ENCODE measurements at regions not wholly inside any gene's neighbourhood (a gene's known extent, or its start where the extent isn't known, plus 50 kb on each side); places are given as distances from the start of the nearest gene placed in this dataset.

DNA sequence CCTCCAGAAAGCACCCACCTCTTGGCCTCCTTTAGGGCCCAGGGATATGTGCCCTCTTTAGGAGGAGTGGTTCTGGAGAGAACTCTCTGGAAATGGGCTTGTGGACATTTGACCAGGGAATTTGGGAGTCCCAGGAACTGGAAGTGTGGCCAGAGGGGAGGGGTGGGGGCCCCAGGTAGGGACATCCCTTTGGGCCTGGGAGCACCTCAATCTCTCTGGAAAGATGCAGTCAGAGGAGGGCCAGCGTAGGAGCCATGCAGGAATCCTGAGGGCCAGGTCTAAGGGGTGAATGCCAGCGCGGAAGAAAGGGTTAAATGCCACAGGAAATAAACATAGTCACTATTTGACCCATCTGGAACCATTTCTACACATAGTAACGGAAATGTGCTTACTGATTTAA lies 50.3 kb upstream of the ITGA11 start:
- TF ChIP-seq YY1 (IDR thresholded peaks at IDR 0.05; ENCODE audit: insufficient read depth, insufficient read length) (no peak), SUZ12 (IDR thresholded peaks at IDR 0.05; ENCODE audit: extremely low read depth, insufficient read depth, insufficient read length) (no peak), ZNF274 (IDR thresholded peaks at IDR 0.05; ENCODE audit: low read depth, low read length) (no peak)
- no peak overlapping the region for H3K4me3 ChIP-seq (ENCODE audit: insufficient read length, low read depth)
- H3K9me3 ChIP-seq (ENCODE audit: insufficient read depth, low read length) = 0 out of 2 replicates have a peak, but pooled peaks cover 7% of the 10 kb centered on the region

DNA sequence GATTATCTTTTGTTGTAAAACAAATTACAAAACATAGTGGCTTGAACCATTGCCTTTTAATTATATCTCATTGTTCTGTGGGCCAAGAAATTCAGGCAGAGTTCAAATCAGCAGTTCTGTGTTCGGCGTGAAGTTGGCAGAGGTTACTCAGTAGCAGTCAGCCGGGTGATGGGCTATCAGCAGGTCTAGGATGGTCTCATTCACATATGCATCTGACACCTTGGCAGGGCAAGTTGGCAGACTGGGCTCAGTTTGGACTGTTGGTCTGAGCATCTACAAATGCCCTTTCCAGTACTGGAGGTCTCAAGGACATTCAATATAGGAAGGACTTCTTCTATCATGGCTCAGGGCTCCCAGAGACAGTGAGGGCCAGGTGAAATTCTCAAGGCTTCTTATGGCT lies 51.2 kb upstream of the ITGA11 start:
- peaks cover 3% of the 10 kb centered on the region for H3K27me3 ChIP-seq (ENCODE audit: insufficient read depth, insufficient read length)
- no peaks in the 10 kb centered on the region for H3K36me3 ChIP-seq (ENCODE audit: insufficient read depth, insufficient read length, low read length)
- no peak overlapping the region for H3K9ac ChIP-seq (ENCODE audit: insufficient read length, low read depth)
- no peak for DNase-seq (ENCODE audit: low read depth, low spot score)
- TF ChIP-seq ZNF274 (IDR thresholded peaks at IDR 0.05; ENCODE audit: low read depth, low read length) = no peak
- no peak for TF ChIP-seq SUZ12 (IDR thresholded peaks at IDR 0.05; ENCODE audit: extremely low read depth, insufficient read depth, insufficient read length)
- H3K9me3 ChIP-seq (ENCODE audit: insufficient read depth, low read length) = peaks cover 7% of the 10 kb centered on the region; the same call in 1 of the 2 replicates
- H3K4me3 ChIP-seq (ENCODE audit: insufficient read length, low read depth) = no peak overlapping the region
- H3K4me1 ChIP-seq (ENCODE audit: insufficient read depth, insufficient read length) = no peaks in the 10 kb centered on the region

More for the DNA sequence above, 50.3 kb upstream of the ITGA11 start:
- no peak for DNase-seq (ENCODE audit: low read depth, low spot score)
- H3K27me3 ChIP-seq (ENCODE audit: insufficient read depth, insufficient read length) = peaks cover 3% of the 10 kb centered on the region
- H3K4me1 ChIP-seq (ENCODE audit: insufficient read depth, insufficient read length) = no peaks in the 10 kb centered on the region
- H3K36me3 ChIP-seq (ENCODE audit: insufficient read depth, insufficient read length, low read length) = no peaks in the 10 kb centered on the region
- H3K9ac ChIP-seq (ENCODE audit: insufficient read length, low read depth) = no peak overlapping the region

DNA sequence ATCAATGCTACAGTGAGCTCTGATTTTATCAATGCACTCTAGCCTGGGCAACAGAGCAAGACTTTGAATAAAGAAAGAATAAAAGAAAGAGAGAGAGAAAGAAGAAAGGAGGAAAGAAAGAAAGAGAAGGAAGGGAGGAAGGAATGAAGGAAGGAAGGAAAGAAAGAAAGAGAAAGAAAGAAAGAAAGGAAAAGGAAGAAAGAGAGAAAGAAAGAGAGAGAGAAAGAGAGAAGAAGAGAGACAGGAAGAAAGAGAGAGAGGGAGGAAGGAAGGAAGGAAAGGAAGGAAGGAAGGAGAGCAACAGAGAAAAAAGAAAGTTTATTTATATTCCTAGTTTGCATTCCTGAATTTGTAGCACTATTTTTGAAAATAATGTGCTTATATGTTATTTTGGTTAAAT lies 52.3 kb upstream of the ITGA11 start:
- Histone ChIP-seq H3K36me3 (ENCODE audit: insufficient read depth, insufficient read length, low read length) (no peaks in the 10 kb centered on the region), H3K9me3 (ENCODE audit: insufficient read depth, low read length) (peaks cover 7% of the 10 kb centered on the region; the same call in 1 of the 2 replicates), H3K4me3 (ENCODE audit: insufficient read length, low read depth) (no peak overlapping the region), H3K27me3 (ENCODE audit: insufficient read depth, insufficient read length) (no peaks in the 10 kb centered on the region), H3K9ac (ENCODE audit: insufficient read length, low read depth) (no peak overlapping the region), H3K4me1 (ENCODE audit: insufficient read depth, insufficient read length) (no peaks in the 10 kb centered on the region)
- no peak for TF ChIP-seq ZNF274 (IDR thresholded peaks at IDR 0.05; ENCODE audit: low read depth, low read length)
- no peak for TF ChIP-seq YY1 (IDR thresholded peaks at IDR 0.05; ENCODE audit: insufficient read depth, insufficient read length)
- no peak for TF ChIP-seq SUZ12 (IDR thresholded peaks at IDR 0.05; ENCODE audit: extremely low read depth, insufficient read depth, insufficient read length)
- no peak for DNase-seq (ENCODE audit: low read depth, low spot score)

GRCh38 chr15:68484696-68485400 lies 52.9 kb upstream of the ITGA11 start:
- Histone ChIP-seq H3K27me3 (ENCODE audit: insufficient read depth, insufficient read length) (no peaks in the 10 kb centered on the region), H3K4me1 (ENCODE audit: insufficient read depth, insufficient read length) (no peaks in the 10 kb centered on the region), H3K9ac (ENCODE audit: insufficient read length, low read depth) (no peak overlapping the region), H3K9me3 (ENCODE audit: insufficient read depth, low read length) (peaks cover 7% of the 10 kb centered on the region; the same call in 1 of the 2 replicates), H3K4me3 (ENCODE audit: insufficient read length, low read depth) (no peak overlapping the region), H3K36me3 (ENCODE audit: insufficient read depth, insufficient read length, low read length) (no peaks in the 10 kb centered on the region)
- no peak for DNase-seq (ENCODE audit: low read depth, low spot score)
- TF ChIP-seq ZNF274 (IDR thresholded peaks at IDR 0.05; ENCODE audit: low read depth, low read length) (no peak), YY1 (IDR thresholded peaks at IDR 0.05; ENCODE audit: insufficient read depth, insufficient read length) (no peak), SUZ12 (IDR thresholded peaks at IDR 0.05; ENCODE audit: extremely low read depth, insufficient read depth, insufficient read length) (no peak)

- Histone ChIP-seq H3K4me1 (ENCODE audit: insufficient read depth, insufficient read length) (no peaks in the 10 kb centered on the region), H3K27me3 (ENCODE audit: insufficient read depth, insufficient read length) (no peaks in the 10 kb centered on the region), H3K9me3 (ENCODE audit: insufficient read depth, low read length) (peaks cover 7% of the 10 kb centered on the region; the same call in 1 of the 2 replicates), H3K4me3 (ENCODE audit: insufficient read length, low read depth) (no peak overlapping the region), H3K9ac (ENCODE audit: insufficient read length, low read depth) (no peak overlapping the region), H3K36me3 (ENCODE audit: insufficient read depth, insufficient read length, low read length) (no peaks in the 10 kb centered on the region)
- DNase-seq (ENCODE audit: low read depth, low spot score) = no peak
- TF ChIP-seq SUZ12 (IDR thresholded peaks at IDR 0.05; ENCODE audit: extremely low read depth, insufficient read depth, insufficient read length) (no peak), YY1 (IDR thresholded peaks at IDR 0.05; ENCODE audit: insufficient read depth, insufficient read length) (no peak), ZNF274 (IDR thresholded peaks at IDR 0.05; ENCODE audit: low read depth, low read length) (no peak)
Observed at GRCh38 chr15:68485721-68486360, 53.9 kb upstream of the ITGA11 start.

DNA sequence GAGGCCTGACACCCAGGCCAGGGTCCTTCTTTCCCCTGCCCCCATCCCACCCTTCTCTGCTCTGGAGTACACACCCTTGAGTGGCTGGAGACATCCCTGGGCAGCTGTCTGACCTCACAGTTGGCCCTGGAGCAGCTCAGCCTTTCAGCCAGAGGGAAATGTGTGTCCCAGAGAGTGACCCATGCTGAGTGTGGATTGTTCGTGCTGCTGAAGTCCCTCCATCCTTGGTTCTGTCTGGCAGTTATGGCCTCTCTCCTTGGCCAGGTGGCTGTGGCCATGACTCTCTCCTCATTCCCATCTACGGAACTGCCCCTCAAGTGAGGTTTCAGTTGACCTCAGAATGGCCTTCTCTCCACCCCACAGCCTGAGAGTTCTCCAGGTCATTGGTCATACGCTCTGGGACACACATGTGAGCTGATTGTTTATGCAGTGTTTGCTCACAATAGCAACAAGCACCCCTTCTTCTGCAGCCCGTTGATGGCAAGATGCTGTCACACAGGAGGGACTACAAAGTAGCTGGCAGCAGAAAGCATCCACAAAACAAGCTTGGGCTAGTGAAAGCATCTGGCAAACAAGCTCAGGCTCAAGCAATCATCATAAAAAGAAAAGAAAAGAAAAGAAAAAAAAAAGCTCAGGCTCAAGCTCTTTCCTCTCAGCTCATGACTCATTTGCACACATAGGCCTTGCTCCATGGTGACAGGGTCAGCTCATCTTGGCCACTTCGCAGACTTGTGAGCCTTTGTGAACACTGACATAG lies 55.3 kb upstream of the ITGA11 start:
- Histone ChIP-seq H3K4me3 (ENCODE audit: insufficient read length, low read depth) (no peak overlapping the region), H3K9ac (ENCODE audit: insufficient read length, low read depth) (no peak overlapping the region), H3K27me3 (ENCODE audit: insufficient read depth, insufficient read length) (no peaks in the 10 kb centered on the region), H3K4me1 (ENCODE audit: insufficient read depth, insufficient read length) (no peaks in the 10 kb centered on the region), H3K36me3 (ENCODE audit: insufficient read depth, insufficient read length, low read length) (no peaks in the 10 kb centered on the region), H3K9me3 (ENCODE audit: insufficient read depth, low read length) (no peaks in the 10 kb centered on the region; the same call in 1 of the 2 replicates)
- TF ChIP-seq YY1 (IDR thresholded peaks at IDR 0.05; ENCODE audit: insufficient read depth, insufficient read length) (no peak), SUZ12 (IDR thresholded peaks at IDR 0.05; ENCODE audit: extremely low read depth, insufficient read depth, insufficient read length) (no peak)
- no peak for DNase-seq (ENCODE audit: low read depth, low spot score)

DNA sequence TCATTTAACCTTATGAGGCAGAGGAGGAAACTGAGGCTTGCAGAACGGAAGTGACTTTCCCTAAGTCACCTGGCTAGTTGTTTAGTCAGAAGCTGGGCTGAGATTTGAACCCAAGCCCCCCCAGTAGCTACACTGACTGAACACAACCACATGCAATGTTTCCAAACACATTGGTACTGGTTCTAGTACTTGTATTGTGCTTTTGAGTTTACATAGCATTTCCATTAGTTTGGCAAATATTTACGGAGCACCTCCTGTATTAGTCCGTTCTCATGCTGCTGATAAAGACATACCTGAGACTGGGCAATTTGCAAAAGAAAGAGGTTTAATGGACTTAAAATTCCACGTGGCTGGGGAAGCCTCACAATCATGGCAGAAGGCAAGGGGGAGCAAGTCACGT lies 56.3 kb upstream of the ITGA11 start:
- H3K9me3 ChIP-seq (ENCODE audit: insufficient read depth, low read length) = no peaks in the 10 kb centered on the region; the same call in 1 of the 2 replicates
- TF ChIP-seq ZNF274 (IDR thresholded peaks at IDR 0.05; ENCODE audit: low read depth, low read length) (no peak), SUZ12 (IDR thresholded peaks at IDR 0.05; ENCODE audit: extremely low read depth, insufficient read depth, insufficient read length) (no peak), YY1 (IDR thresholded peaks at IDR 0.05; ENCODE audit: insufficient read depth, insufficient read length) (no peak)
- H3K4me3 ChIP-seq (ENCODE audit: insufficient read length, low read depth) = no peak overlapping the region
- no peaks in the 10 kb centered on the region for H3K27me3 ChIP-seq (ENCODE audit: insufficient read depth, insufficient read length)
- H3K36me3 ChIP-seq (ENCODE audit: insufficient read depth, insufficient read length, low read length) = no peaks in the 10 kb centered on the region
- H3K4me1 ChIP-seq (ENCODE audit: insufficient read depth, insufficient read length) = no peaks in the 10 kb centered on the region
- DNase-seq (ENCODE audit: low read depth, low spot score) = no peak
- no peak overlapping the region for H3K9ac ChIP-seq (ENCODE audit: insufficient read length, low read depth)

Measured in NT2/D1 (cell line).